ENCODE measurements at regions not wholly inside any gene's neighbourhood (a gene's known extent, or its start where the extent isn't known, plus 50 kb on each side); places are given as distances from the start of the nearest gene placed in this dataset.

DNA sequence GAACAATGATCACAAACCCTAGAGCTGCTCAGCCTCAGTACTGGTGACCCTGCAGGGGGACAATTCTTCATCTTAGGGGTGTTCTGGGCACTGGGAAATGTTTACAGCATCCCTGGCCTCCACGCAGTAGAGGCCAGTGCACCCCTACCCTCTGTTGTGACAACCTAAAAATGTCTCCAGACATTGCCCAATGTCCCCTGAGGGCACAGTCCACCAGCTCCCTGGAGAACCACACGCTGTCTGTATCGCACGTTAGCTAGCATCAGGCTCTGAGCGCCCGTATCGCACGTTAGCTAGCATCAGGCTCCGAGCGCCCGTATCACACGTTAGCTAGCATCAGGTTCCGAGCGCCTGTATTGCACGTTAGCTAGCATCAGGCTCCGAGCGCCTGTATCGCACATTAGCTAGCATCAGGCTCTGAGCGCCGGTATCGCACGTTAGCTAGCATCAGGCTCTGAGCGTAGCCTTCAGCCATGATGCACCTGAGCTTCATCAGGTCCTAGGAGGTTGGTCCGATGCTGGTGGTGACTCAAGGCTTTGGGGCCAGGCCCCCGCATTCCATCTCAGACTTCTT lies 111.1 kb upstream of the ANO1 start:
- in situ Hi-C loops (cut with HindIII; ENCODE audit: low sequenced_read_pairs): no loop called here

DNA sequence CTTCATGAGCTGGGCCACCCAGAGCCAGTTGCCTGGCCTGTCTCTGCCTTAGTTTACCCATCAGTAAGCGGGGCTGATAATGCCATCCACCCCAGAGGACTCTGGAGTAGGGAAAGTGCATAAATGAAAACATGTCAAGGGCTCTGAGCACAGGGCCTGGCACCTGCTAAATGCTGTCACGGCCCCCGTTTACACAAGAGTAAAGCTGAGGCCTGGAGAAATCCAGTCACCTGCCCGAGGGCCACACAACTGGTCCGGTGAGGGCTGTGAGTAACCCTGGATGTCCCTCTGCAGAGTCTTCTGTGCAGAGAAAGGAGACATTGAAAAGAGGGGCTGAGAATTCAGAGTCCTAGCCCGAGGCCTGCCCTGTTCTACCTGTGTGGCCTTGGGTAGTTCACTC lies 110.6 kb upstream of the ANO1 start:
- in situ Hi-C loops (cut with HindIII; ENCODE audit: low sequenced_read_pairs): no loop called here

DNA sequence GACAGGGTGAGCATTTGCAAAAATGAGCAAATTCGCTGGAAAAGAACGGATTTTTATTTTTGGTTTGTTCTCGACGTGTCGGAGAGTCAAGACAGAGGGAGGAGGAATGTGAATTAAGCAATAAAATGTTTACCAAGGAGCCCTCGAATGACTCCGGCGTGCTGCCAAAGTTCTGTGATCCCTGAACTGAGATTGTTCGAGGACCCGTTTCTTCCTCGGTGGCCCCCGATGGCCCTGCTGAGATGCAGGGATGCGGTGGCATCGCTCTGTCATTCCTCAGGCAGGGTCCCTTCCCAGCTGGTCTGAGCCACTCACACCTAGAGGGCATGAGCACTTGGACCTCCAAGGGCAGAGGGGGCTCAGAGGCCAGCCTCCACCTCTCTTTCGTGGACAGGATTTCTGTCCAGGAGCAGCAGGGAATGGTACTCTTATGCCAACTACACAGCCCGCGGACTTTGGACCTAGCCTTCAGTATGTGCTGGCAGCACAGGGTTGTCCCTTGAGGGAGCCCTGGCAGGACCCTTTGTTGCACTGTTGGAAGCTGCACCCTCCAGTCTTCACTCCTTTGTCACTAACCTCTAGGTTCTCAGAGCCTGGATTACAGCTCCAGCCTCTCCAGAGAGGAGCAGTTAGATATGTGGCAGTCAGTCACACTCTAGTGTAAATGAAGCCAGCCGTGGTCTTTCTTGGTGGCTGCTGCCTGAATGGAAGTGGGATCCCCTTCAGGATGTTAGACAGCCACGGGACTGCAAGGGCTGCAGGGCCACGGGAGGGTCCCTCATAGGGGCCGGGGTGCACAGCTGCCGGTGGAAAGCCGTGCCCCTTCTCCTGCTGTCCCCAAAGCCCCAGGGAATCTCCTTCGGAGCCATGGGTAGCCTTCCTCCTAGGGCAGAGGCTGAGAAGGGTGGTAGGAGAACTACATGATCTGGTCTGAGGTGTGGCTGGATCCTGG lies 109.4 kb upstream of the ANO1 start:
- in situ Hi-C loops (cut with HindIII; ENCODE audit: low sequenced_read_pairs): no loop called here

DNA sequence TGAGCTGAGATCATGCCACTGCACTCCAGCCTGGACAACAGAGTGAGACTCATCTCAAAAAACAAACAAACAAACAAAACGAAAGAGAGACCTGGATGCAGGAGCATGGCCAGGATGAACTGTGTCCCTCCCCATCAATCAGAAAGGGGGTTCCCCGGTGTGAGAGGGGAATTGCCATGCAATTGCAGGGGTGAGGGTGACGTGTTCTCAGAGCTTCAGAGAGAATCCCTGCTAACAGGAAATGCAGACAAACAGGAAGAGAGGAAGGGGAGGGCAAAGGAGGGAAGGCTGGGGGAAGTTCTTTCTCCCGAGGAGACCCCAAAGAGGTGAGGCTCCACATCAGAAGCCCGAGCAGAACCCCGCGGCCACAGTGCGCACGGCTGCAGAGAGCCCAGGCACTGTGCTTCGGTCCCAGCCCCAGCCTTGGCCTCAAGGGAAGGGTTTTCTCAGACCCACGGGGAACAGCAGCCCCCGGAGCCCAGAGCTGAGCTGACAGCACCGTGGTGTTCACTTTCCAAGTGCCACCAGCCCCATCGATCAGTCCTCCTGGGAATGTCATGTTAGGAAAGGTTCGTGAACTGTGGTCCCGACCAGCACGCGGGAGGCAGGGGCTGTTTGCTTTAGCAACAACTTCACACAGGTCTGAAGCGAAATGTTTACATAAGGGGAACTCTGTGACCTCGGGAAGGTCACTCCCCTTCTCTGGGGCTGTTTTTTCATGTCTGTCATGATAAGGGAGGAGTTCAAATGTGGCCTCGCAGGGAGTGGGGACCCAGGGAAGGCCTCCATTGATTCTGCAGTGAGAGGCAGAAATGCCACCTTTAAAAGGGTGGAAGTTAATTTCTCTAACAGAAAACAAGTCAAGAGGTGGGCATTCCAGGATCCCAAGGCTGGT lies 108.0 kb upstream of the ANO1 start:
- in situ Hi-C loops (cut with HindIII; ENCODE audit: low sequenced_read_pairs): no loop called here

DNA sequence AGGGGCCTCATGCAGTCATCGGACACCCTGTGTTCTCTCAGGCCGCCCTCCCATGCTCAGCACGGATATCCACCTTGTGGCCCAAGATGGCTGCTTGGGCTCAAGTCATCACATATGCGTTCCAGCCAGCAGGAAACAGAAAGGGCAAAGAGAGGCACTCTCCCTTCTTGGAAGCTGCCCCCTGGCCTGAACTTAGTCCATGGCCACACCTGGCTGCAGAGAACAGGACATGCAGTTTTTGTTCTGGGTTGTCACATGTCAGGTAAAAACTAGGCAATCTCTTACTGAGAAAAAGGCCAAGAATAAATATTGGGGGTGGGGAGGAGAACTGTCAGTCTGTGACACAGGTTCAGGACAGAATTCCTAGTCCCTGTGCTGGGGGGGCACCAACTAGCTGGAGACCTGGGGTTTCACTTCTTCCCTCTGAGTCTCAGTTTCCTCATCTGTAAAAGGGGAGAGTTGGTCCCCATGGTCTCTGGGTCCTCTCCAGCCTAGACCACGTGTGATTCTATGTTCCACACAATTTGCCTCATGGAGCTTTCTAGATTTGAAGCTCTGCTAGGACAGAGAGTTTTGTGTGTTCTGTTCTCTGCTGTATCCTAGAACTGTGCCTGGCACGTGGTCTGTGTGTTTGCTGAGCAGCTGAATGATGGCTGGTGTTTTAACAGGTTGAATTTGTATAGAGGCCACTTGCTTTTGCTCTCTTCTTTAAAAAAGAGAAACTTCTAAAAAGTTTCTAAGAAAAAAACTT lies 107.2 kb upstream of the ANO1 start:
- in situ Hi-C loops (cut with HindIII; ENCODE audit: low sequenced_read_pairs): no loop called here

DNA sequence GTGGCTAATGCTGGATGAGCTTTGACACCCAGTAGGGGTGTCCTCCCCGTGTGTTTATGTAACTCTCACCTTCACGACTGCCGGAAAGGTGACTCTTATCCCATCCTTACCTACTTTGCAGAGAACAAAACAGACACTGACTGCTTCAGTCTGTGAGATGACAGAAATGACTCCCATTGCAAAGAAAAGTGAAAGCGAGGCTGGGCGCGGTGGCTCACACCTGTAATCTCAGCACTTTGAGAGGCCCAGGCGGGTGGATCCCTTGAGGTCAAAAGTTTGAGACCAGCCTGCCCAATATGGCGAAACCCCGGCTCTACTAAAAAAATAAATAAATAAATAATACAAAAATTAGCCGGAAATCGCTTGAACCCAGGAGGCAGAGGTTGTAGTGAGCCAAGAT lies 106.4 kb upstream of the ANO1 start:
- in situ Hi-C loops (cut with HindIII; ENCODE audit: low sequenced_read_pairs): no loop called here

DNA sequence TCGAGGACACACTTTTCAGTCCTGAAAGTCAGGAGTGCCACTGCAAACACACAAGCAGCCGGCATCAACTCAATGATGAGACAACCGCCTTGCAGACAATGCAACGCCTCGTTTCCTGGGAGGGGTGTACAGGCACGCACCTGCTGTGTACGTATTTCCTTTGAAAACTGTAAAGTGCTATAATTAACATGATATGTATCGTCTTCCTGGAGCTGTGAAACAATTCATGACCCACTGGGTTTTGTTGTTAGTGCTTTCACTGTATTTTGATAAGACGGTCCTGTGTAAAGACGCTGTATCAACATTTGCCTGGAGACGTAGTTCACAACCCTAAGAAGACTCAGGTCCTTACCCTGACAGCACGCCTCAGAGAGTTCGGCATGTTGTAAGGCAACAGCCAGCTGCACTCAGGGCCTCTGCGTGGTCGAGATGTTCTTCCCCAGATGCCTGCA lies 105.7 kb upstream of the ANO1 start:
- in situ Hi-C loops (cut with HindIII; ENCODE audit: low sequenced_read_pairs): no loop called here

DNA sequence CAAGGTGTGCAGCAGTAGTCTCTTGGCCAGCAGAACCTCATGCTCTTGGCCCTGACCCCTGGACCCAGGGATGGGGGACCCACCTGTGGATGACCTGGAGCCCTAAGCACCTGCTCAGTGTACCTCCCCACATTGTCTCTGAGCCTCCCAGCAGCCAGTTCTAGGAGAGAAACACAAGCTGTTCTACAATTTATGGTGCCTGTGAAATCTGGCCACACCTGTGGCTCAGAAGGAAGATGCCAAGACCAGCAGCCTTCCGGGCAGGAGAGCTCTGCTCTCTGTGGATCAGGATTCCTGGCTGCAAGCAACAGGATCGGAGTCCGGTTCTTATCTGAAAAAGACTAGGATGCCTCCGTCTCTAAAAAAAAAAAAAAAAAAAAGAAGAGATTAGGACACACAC lies 103.6 kb upstream of the ANO1 start:
- in situ Hi-C loops (cut with HindIII; ENCODE audit: low sequenced_read_pairs): no loop called here

DNA sequence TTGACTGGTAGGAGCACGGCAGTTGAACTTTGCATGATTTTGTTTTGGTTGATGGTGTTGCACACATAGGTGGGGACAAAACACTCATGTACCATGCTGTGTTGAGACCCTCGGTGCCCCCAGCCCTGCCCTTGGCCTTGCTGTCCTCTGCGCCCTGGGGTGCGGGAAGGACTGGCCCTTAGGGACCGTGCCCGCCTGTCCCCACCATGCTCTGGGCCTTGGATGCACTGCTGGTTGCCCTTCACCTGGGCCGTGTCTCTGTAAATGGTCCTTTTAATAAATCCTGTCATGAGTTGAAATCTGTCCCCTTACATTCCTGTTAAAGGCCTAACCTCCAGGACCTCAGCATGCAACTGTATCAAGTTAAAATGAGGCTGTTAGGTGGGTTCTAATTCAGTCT lies 102.3 kb upstream of the ANO1 start:
- in situ Hi-C loops (cut with HindIII; ENCODE audit: low sequenced_read_pairs): loop anchor here (5.0 kb wide), 1 partner anchor 34 kb away; no protein-coding TSS in a partner anchor

DNA sequence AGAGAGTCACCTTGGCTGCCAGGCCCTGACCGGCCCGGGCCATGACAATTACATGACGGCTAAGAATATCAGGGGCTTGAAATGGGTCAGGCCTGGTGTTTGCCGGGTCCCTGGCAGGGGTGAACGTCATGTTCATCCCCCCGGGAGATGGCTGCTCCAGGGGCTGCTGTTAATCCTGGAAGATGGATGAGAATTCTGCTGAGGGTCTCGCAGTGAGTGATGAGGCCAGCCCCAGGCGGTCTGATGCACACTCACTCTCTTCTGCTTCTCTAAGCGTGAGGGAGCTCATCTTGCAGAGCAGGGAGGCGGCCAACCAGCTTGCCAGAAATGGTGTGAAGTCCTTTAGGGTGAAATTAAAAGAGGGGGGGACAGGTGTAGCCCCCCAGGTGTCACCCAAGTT lies 101.3 kb upstream of the ANO1 start:
- in situ Hi-C loops (cut with HindIII; ENCODE audit: low sequenced_read_pairs): loop anchor here (5.0 kb wide), 1 partner anchor 34 kb away; no protein-coding TSS in a partner anchor

DNA sequence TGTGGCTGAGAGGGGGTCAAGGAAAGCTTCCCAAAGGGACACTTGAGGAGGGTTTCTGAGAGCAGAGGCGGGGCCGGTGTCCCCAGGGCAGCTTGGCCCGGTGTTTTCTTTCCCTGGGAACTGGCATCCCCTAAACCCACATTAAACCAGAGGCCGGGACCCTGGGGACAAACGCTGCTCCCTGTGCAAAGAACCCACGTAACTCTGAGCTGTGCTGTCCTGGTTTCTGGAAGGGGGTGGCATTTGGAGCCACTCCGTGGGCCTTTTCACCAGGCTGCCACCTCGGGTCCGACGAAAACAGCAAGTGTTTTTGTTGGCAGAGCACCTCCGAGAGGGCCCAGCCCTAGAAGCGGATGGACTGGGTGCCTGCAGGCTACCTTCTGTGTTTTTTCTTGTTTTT lies 100.2 kb upstream of the ANO1 start:
- in situ Hi-C loops (cut with HindIII; ENCODE audit: low sequenced_read_pairs): loop anchor here (5.0 kb wide), 1 partner anchor 36 kb away; no protein-coding TSS in a partner anchor

DNA sequence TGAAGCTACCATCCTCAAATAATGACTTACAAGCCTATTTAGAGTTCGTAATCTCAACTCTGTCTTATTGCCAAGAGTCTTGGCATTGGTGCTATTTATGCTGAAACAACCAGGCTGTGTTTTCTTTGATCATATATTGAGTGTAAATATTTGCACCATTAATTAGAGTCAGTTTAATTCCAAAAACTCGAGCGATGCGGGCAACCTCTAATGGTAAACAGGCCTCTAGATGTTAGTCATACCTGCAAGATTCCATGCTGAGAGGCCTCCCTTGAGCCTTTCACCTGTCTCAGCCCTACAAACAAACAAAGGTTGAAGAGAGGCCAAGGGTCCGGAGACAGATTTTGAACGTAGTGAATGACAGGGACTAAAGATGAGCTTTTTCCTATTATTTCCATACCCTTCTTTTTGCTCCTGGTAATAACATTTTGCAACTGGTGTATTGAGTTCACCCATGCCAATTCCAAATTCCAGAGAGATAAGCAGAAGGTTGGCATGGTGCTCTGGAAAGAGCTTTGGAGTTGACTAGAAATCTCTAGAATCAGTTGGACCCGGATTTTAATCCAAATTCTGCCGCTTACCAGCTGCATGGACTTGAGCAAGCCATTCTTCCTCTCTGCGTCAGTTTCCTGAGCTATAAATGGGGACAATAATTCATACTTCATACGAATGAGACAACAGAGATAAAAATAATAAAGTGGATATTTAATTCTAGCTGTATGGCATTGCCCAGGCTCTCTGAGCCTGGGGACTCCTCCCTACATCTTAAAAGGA lies 99.1 kb upstream of the ANO1 start:
- in situ Hi-C loops (cut with HindIII; ENCODE audit: low sequenced_read_pairs): loop anchor here (5.0 kb wide), 1 partner anchor 37 kb away; no protein-coding TSS in a partner anchor

DNA sequence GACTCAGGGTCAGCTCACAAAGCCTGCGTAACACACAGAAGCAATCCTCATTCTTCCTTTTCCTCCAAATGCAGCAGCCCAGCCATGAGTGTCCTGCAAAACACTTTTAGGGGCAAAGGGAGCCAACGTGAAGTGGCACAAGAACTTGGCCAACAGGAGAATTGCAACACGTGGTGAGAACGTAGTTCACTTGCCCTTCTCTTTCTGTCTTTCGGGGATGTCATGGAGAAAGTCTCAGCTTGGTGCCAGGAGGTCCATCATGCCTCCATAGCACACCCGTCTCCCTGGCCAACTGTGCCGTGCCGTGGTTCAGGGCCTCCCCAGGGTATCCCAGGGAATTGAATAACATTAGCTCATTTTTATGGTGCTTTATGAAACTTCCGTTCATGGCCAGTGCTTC lies 98.5 kb upstream of the ANO1 start:
- in situ Hi-C loops (cut with HindIII; ENCODE audit: low sequenced_read_pairs): loop anchor here (5.0 kb wide), 1 partner anchor 37 kb away; no protein-coding TSS in a partner anchor

DNA sequence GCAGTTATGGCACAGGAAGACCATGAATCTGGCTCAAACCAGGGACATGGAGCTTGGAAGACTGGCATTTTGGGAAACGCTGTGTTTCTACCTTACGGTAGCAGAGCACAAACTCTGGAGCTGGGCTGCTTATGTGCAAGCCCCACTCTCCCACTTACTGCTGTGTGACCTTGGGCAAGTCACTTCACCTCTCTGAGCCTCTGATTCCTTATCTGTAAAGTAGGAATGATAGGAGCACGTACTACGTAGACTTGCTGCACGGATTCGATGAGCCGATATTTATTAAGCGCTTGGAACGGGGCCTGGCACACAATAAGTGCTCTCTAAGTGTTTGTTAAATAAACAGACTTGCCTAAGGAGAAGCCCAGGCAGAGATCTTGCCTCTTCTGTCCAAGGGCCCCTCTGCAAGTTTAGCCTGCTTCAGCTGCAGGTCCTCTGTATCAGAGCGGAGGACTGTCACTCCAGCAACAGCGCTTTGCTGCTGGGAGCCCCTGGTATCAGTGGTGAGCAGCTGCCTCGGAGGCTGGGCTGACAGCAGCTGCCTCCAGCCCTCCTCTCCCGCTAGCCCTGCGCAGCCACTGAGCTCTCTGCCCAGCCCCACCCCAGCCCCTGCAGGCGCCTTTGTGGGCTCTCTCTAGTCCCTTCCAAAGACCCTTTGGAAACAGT lies 96.9 kb upstream of the ANO1 start:
- in situ Hi-C loops (cut with HindIII; ENCODE audit: low sequenced_read_pairs): no loop called here

DNA sequence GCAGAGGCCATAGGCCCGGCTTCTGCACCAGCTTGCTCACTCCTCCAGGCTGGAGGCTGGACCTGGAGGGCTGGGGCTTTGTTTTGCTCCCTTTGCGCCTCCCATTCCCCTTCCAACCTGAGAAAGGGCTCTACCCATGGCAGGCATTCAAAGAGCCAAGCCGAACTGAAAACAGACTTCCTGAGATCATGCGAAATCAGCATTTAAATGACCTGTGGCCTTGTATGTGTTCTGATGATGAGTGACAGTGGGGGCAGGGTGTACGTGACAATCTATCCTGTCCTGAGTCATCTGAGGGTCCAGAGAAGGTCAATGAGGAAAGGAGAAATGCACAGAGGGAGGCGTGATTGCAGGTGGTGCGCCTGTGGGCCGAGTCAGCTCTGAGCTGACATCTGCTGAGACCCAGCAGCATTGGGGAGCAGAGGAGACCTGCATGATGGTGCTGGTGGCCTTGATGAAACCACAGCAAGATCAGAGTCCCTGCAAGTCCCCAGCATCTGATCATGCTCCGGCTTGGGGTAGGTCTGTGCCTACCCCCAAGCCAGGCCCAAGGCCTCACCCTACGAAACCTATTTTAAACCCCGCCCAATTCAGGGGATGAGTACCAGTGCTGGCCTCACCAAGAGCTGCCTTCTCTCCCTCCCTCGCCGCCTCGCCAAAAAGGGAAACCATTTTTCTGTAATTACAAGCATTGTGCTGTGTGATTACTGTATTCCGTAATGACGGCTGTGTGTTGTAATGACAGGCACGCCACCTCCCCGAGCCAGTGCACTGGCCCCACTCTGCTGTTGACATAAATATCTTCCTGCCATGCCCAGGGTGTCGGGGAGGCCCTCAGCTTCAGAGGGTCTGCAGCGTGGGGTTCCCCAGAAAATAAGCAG lies 95.2 kb upstream of the ANO1 start:
- in situ Hi-C loops (cut with HindIII; ENCODE audit: low sequenced_read_pairs): no loop called here

DNA sequence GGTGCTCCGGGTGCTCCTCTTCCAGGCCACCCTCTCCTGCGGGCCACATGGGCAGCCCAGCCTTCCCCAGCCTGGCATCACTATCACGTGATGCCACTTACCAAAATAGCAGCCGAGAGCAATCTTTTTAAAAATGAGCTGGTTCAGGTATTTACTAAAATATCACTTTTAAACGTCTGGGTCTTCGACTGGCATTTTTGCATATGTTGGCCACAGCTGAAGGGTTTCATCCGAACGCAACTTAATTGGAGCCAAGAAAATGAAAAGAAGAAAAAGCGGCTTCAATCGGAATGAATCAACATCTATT lies 94.6 kb upstream of the ANO1 start:
- in situ Hi-C loops (cut with HindIII; ENCODE audit: low sequenced_read_pairs): no loop called here

DNA sequence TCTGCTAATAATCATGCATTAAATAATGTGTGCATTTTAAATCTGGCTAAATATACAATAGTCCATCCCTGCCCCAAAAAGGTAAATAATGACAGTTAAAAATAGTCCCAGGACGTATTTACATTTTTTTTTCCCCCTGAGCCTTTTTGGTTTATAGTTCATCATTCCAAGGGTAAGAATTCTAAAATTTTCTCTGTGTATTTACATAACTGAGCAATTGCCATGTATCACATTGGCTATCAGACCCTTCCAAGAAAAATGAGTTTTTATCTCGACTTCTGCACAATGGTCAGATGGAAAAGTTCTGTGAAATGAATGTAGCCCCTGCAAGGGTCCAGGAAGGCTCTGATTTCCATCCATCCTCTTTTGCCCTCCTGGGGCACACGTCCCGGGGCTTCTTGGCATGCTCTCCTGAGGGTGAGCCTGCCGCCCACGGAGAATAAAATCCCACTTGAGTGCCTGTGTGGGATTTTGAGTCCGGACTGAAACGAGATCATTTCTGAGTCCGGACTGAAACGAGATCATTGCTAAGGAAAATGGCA lies 94.1 kb upstream of the ANO1 start:
- in situ Hi-C loops (cut with HindIII; ENCODE audit: low sequenced_read_pairs): no loop called here

Data from endothelial cell of hepatic sinusoid (primary cell).